WERI-Rb-1 (cell line): ENCODE measurements at regions not wholly inside any gene's neighbourhood (a gene's known extent, or its start where the extent isn't known, plus 50 kb on each side); places are given as distances from the start of the nearest gene placed in this dataset.

ENCODE experiments used
- DNase-seq: peaks from one replicate; pipeline ENCODE4 v3.0.0-alpha.2; 2020
- H3K27ac ChIP-seq: fragments of 250-450 bp; sonication (Bioruptor Pico); 2 replicates; pipeline ENCODE4 v1.5.1; 2020; ENCODE audit warnings: mild to moderate bottlenecking, moderate library complexity
- H3K27me3 ChIP-seq: fragments of 250-450 bp; sonication (Bioruptor Pico); 2 replicates; pipeline ENCODE4 v1.5.1; 2021; ENCODE audit warnings: mild to moderate bottlenecking, low read depth, moderate library complexity; ENCODE audit not compliant: insufficient read depth, severe bottlenecking
- H3K36me3 ChIP-seq: fragments of 250-450 bp; sonication (Bioruptor Pico); 2 replicates; pipeline ENCODE4 v1.5.1; 2020; ENCODE audit warnings: mild to moderate bottlenecking, moderate library complexity
- H3K4me3 ChIP-seq: 2 replicates; pipeline ENCODE4 v1.5.1; 2011; ENCODE audit warnings: low read depth, mild to moderate bottlenecking, control low read depth, low read length
- H3K9me3 ChIP-seq: fragments of 250-450 bp; sonication (Bioruptor Pico); 2 replicates; pipeline ENCODE4 v1.5.1; 2021; ENCODE audit warnings: mild to moderate bottlenecking, moderate library complexity; ENCODE audit not compliant: severe bottlenecking
- TF ChIP-seq, protein P1 (sequence below): IDR thresholded peaks from 2 replicates; pipeline ENCODE4 v1.5.1; 2011; ENCODE audit warnings: low read depth, mild to moderate bottlenecking, control low read depth, inconsistent platforms, low read length

DNA sequence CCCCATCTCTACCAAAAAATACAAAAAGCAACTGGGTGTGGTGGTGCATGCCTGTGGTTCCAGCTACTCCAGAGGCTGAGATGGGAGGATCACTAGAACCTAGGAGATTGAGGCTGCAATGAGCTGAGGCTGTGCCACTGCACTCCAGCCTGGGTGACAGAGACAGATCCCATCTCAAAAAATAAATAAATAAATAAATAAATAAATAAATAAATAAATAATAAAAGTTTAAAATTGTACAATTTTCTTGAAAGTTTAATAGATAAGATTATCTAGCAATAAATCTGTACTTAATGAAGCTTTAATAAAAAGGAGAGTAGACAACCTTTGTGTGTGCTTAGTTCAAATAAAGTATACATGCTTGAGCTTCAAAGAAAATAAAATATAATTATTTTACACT is 310.0 kb upstream of the LRIG3 start:
- TF ChIP-seq, protein P1, sequence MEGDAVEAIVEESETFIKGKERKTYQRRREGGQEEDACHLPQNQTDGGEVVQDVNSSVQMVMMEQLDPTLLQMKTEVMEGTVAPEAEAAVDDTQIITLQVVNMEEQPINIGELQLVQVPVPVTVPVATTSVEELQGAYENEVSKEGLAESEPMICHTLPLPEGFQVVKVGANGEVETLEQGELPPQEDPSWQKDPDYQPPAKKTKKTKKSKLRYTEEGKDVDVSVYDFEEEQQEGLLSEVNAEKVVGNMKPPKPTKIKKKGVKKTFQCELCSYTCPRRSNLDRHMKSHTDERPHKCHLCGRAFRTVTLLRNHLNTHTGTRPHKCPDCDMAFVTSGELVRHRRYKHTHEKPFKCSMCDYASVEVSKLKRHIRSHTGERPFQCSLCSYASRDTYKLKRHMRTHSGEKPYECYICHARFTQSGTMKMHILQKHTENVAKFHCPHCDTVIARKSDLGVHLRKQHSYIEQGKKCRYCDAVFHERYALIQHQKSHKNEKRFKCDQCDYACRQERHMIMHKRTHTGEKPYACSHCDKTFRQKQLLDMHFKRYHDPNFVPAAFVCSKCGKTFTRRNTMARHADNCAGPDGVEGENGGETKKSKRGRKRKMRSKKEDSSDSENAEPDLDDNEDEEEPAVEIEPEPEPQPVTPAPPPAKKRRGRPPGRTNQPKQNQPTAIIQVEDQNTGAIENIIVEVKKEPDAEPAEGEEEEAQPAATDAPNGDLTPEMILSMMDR: no peak
- H3K27me3 ChIP-seq: no peaks in the 10 kb centered on the region
- no peak overlapping the region for H3K27ac ChIP-seq
- no peak overlapping the region for H3K4me3 ChIP-seq
- no peaks in the 10 kb centered on the region for H3K36me3 ChIP-seq
- peaks cover 5% of the 10 kb centered on the region for H3K9me3 ChIP-seq
- no peak for DNase-seq

DNA sequence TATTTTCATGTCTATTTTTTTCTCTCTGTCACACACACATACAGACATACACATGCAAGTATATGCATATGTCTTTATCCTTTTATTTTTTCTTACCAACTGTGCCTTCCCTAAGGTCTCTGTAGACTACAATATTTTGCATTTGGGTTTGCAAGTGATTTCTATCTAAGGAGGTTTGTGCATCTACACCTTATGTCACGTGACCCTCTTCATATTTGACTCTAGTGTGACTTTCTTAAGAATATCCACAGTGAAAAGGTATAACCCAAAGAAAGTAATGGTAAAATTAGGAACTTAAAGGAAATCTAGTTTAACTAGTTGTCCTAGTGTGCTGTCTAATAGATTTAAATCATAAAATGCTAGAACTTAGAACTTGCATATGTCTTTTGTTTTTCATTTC is 298.8 kb upstream of the LRIG3 start:
- DNase-seq: no peak
- TF ChIP-seq, protein P1: no peak
- Histone ChIP-seq H3K9me3 (no peaks in the 10 kb centered on the region), H3K4me3 (no peak overlapping the region), H3K27me3 (no peaks in the 10 kb centered on the region), H3K36me3 (no peaks in the 10 kb centered on the region), H3K27ac (no peak overlapping the region)

DNA sequence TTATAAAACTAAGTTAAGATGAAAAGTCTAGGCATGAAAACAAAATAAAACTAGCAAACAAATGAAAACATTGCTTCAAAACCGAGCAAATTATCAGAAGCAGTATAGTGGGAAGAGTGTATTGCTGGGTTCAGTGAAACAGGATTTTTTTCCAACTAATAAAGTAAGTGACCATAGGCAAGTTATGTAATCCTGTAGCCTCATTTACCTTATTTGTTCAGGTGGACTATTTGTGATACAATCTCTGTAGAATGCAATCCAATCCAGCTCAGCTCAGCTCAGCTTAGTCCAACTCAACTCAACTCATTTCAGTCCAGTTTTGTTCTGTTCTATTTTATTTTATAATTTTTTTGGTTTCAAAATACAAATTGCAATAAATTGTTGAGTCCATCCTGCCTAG is 276.7 kb upstream of the LRIG3 start:
- H3K27me3 ChIP-seq: peaks cover 7% of the 10 kb centered on the region
- no peaks in the 10 kb centered on the region for H3K36me3 ChIP-seq
- H3K9me3 ChIP-seq: no peaks in the 10 kb centered on the region
- TF ChIP-seq, protein P1: no peak
- H3K4me3 ChIP-seq: no peak overlapping the region
- no peak overlapping the region for H3K27ac ChIP-seq
- DNase-seq: no peak

DNA sequence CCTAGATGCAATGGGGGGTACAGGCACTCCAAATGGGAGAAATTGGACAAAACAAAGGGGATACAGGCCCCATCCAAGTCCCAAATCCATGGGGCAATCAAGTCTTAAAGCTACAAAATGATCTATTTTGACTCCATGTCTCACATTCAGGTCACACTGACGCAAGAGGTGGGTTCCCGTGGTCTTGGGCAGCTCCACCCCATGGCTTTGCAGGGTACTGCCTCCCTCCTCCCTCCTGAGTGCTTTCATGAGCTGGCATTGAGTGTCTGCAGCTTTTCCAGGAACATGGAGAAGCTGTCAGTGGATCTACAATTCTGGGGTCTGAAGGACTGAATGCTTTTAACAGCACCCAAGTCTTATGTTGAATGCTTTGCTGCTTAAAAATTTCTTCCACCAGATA is 274.5 kb upstream of the LRIG3 start:
- Histone ChIP-seq H3K4me3 (no peak overlapping the region), H3K36me3 (no peaks in the 10 kb centered on the region), H3K9me3 (no peaks in the 10 kb centered on the region), H3K27me3 (peaks cover 10% of the 10 kb centered on the region), H3K27ac (no peak overlapping the region)
- TF ChIP-seq, protein P1: peak; percentile 58
- DNase-seq: peak; percentile 29

DNA sequence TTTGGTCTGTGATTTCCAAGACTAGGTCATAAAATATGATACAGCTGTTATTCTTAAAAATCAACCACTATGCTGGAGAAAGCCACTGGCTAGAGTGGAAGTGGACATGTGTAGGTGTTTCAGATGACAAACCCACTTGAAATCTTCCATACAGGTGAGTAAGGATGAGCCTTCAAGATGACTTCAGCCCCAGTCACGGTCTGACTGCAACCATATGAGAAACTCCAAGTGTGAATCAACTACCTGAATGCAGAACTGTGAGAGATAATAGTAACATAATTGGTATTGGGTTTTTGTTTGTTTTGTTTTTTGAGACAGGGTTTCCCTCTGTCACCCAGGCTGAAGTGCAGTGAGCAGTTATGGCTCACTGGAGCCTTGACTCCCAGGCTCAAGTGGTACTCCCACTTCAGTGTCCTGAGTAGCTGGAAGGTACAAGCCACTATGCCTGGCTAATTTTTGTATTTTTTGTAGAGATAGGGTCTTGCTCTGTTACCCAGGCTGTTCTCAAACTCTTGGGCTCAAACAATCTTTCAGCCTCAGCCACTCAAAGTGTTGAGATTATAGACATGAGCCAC is 273.3 kb upstream of the LRIG3 start:
- TF ChIP-seq, protein P1: no peak
- Histone ChIP-seq H3K9me3 (no peaks in the 10 kb centered on the region), H3K27me3 (peaks cover 10% of the 10 kb centered on the region), H3K27ac (no peak overlapping the region), H3K36me3 (no peaks in the 10 kb centered on the region), H3K4me3 (no peak overlapping the region)
- DNase-seq: no peak

DNA sequence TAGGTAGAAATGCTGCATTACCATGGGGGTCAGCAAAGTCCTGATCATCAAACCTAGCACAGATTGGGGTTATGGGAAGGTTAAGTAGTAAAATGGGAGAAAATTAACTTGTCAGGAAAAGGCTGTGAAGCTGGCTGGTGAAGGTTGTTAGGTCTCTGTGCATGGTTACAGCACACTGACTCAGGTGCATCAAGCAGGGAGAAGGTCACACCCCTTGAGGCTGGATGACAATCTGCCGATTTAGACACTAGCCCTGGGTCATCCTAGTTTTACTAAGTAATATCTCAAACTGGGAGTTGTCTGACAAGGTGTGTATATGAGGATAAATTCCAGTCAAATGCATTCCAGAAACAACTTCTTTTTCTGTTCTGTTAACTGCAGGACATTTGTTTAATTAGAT is 271.1 kb upstream of the LRIG3 start:
- H3K27ac ChIP-seq: no peak overlapping the region
- DNase-seq: no peak
- no peaks in the 10 kb centered on the region for H3K36me3 ChIP-seq
- peaks cover 4% of the 10 kb centered on the region for H3K27me3 ChIP-seq
- no peak overlapping the region for H3K4me3 ChIP-seq
- H3K9me3 ChIP-seq: no peaks in the 10 kb centered on the region
- TF ChIP-seq, protein P1: no peak
